ENCODE measurements at regions not wholly inside any gene's neighbourhood (a gene's known extent, or its start where the extent isn't known, plus 50 kb on each side); places are given as distances from the start of the nearest gene placed in this dataset.

DNA sequence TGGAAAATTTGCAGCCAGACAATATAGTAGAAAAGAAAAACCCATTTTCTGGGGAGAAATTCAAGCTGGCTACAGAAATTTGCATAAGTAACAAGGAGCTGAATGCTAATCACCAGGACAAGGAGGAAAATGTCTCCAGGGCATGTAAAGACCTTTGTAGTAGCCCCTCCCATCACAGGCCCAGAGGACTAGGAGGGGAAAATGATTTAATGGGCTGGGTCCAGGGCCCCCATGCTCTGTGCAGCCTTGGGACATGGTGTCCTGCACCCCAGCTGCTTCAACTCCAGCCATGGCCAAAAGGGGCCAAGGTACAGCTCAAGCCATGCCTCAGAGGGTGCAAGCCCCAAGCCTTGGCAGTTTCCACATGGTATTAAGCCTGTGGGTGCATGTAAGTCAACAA lies 197.6 kb upstream of the POU1F1 start:
- no peaks in the 10 kb centered on the region for H3K27me3 ChIP-seq (ENCODE audit: insufficient read depth, low read length, poor library complexity)
- no peaks in the 10 kb centered on the region for H3K36me3 ChIP-seq (ENCODE audit: insufficient read depth, low read length)
- H3K4me3 ChIP-seq (ENCODE audit: low read depth in 1 of 2, low read length in 2 of 2), result no peak overlapping the region
- H3K4me1 ChIP-seq (ENCODE audit: insufficient read depth, low read length), result no peaks in the 10 kb centered on the region
- H3K9ac ChIP-seq (ENCODE audit: low read depth, low read length), result no peak overlapping the region
- no peak overlapping the region for H3K4me2 ChIP-seq (ENCODE audit: insufficient read depth, low read length)
- no peak for TF ChIP-seq EZH2 (IDR thresholded peaks at IDR 0.05; ENCODE audit: borderline replicate concordance, low read depth, low read length, severe bottlenecking)
- TF ChIP-seq CTCF (IDR thresholded peaks at IDR 0.05; ENCODE audit: borderline replicate concordance, extremely low read depth, low read length, poor library complexity, severe bottlenecking), result no peak
- H3K9me3 ChIP-seq (ENCODE audit: insufficient read depth, low read length, severe bottlenecking), result no peaks in the 10 kb centered on the region
- DNase-seq, result no peak
- H3K27ac ChIP-seq (ENCODE audit: low read length), result no peak overlapping the region
- no peak for ATAC-seq (ENCODE audit: insufficient read depth, low read depth)
- no peaks in the 10 kb centered on the region for H3K79me2 ChIP-seq (ENCODE audit: insufficient read depth, low read length)
- no peaks in the 10 kb centered on the region for H4K20me1 ChIP-seq (ENCODE audit: insufficient read depth, low read length)
- H2AFZ ChIP-seq (ENCODE audit: low read depth, low read length), result no peak overlapping the region

DNA sequence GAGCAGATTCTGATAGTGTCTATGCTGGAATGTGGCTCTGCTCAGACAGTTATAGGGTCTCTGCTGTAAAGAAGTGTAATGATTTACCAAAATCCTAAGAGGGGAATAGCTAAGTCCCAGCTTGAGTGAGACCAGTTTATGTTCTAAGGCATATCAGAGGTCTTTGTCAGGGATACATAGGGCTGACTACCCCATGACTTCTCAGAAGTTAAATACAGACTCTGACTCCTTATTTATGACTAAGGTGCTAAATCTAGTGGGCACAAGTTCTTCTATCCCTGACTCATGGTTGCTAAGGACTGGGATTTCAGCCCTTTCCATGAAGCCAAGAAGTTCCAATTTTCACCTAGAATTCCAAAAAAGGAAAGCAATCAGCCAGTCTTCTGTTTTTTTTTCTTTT lies 192.6 kb upstream of the POU1F1 start:
- Histone ChIP-seq H4K20me1 (ENCODE audit: insufficient read depth, low read length) (no peaks in the 10 kb centered on the region), H3K9me3 (ENCODE audit: insufficient read depth, low read length, severe bottlenecking) (no peaks in the 10 kb centered on the region), H2AFZ (ENCODE audit: low read depth, low read length) (no peak overlapping the region), H3K27me3 (ENCODE audit: insufficient read depth, low read length, poor library complexity) (no peaks in the 10 kb centered on the region), H3K4me3 (ENCODE audit: low read depth in 1 of 2, low read length in 2 of 2) (no peak overlapping the region), H3K36me3 (ENCODE audit: insufficient read depth, low read length) (no peaks in the 10 kb centered on the region), H3K4me1 (ENCODE audit: insufficient read depth, low read length) (no peaks in the 10 kb centered on the region), H3K9ac (ENCODE audit: low read depth, low read length) (no peak overlapping the region), H3K27ac (ENCODE audit: low read length) (no peak overlapping the region), H3K4me2 (ENCODE audit: insufficient read depth, low read length) (no peak overlapping the region), H3K79me2 (ENCODE audit: insufficient read depth, low read length) (no peaks in the 10 kb centered on the region)
- ATAC-seq (ENCODE audit: insufficient read depth, low read depth), result no peak
- TF ChIP-seq EZH2 (IDR thresholded peaks at IDR 0.05; ENCODE audit: borderline replicate concordance, low read depth, low read length, severe bottlenecking) (no peak), CTCF (IDR thresholded peaks at IDR 0.05; ENCODE audit: borderline replicate concordance, extremely low read depth, low read length, poor library complexity, severe bottlenecking) (no peak)
- DNase-seq, result no peak

DNA sequence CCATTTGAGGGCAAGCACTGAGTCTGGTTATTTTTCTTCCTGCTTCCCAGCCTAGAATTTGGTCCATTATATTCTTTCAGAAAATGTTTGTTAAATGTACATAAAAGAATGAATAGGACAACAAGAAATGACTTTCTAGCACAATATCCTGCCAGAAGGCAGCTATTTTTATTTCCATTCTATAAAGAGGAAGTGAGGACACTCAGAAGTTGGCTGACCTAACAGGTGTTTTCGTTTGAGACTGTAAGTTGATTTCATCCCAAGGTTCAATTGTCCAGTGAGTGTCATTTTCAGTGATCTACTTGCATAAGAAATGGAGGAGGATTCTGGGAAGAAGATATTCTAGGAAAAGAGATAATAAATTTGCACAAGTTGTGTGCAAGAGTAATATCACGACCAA lies 191.9 kb upstream of the POU1F1 start:
- Histone ChIP-seq H2AFZ (ENCODE audit: low read depth, low read length) (no peak overlapping the region), H3K4me3 (ENCODE audit: low read depth in 1 of 2, low read length in 2 of 2) (no peak overlapping the region), H3K27ac (ENCODE audit: low read length) (no peak overlapping the region), H3K9ac (ENCODE audit: low read depth, low read length) (no peak overlapping the region), H3K4me1 (ENCODE audit: insufficient read depth, low read length) (no peaks in the 10 kb centered on the region), H3K36me3 (ENCODE audit: insufficient read depth, low read length) (no peaks in the 10 kb centered on the region), H3K27me3 (ENCODE audit: insufficient read depth, low read length, poor library complexity) (no peaks in the 10 kb centered on the region), H3K9me3 (ENCODE audit: insufficient read depth, low read length, severe bottlenecking) (no peaks in the 10 kb centered on the region), H4K20me1 (ENCODE audit: insufficient read depth, low read length) (no peaks in the 10 kb centered on the region), H3K4me2 (ENCODE audit: insufficient read depth, low read length) (no peak overlapping the region), H3K79me2 (ENCODE audit: insufficient read depth, low read length) (no peaks in the 10 kb centered on the region)
- no peak for DNase-seq
- no peak for ATAC-seq (ENCODE audit: insufficient read depth, low read depth)
- TF ChIP-seq CTCF (IDR thresholded peaks at IDR 0.05; ENCODE audit: borderline replicate concordance, extremely low read depth, low read length, poor library complexity, severe bottlenecking) (no peak), EZH2 (IDR thresholded peaks at IDR 0.05; ENCODE audit: borderline replicate concordance, low read depth, low read length, severe bottlenecking) (no peak)

DNA sequence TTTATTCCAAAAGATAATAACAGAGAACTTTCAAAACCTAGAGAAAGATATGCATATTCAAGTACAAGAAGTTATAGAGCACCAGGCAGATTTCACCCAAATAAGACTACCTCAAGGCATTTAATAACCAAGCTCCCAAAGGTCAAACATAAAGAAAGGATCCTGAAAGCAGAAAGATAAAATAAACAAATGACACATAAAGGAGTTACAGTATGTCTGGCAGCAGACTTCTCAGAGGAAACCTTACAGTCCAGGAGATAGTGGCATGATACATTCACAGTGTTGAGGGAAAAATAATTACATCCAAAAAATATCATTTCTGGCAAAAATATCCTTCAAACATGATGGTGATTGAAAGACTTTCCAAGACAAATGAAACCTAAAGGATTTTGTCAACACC lies 185.8 kb upstream of the POU1F1 start:
- Histone ChIP-seq H3K27me3 (ENCODE audit: insufficient read depth, low read length, poor library complexity) (no peaks in the 10 kb centered on the region), H3K4me1 (ENCODE audit: insufficient read depth, low read length) (no peaks in the 10 kb centered on the region)

More for the DNA sequence above, 185.8 kb upstream of the POU1F1 start:
- Histone ChIP-seq H4K20me1 (ENCODE audit: insufficient read depth, low read length) (no peaks in the 10 kb centered on the region), H2AFZ (ENCODE audit: low read depth, low read length) (no peak overlapping the region), H3K4me3 (ENCODE audit: low read depth in 1 of 2, low read length in 2 of 2) (no peak overlapping the region), H3K4me2 (ENCODE audit: insufficient read depth, low read length) (no peak overlapping the region), H3K9ac (ENCODE audit: low read depth, low read length) (no peak overlapping the region), H3K27ac (ENCODE audit: low read length) (no peak overlapping the region), H3K79me2 (ENCODE audit: insufficient read depth, low read length) (no peaks in the 10 kb centered on the region), H3K9me3 (ENCODE audit: insufficient read depth, low read length, severe bottlenecking) (no peaks in the 10 kb centered on the region), H3K36me3 (ENCODE audit: insufficient read depth, low read length) (no peaks in the 10 kb centered on the region)
- TF ChIP-seq EZH2 (IDR thresholded peaks at IDR 0.05; ENCODE audit: borderline replicate concordance, low read depth, low read length, severe bottlenecking) (no peak), CTCF (IDR thresholded peaks at IDR 0.05; ENCODE audit: borderline replicate concordance, extremely low read depth, low read length, poor library complexity, severe bottlenecking) (no peak)
- DNase-seq, result no peak
- ATAC-seq (ENCODE audit: insufficient read depth, low read depth), result no peak

All from DND-41 (cell line).